H9 (cell line): ENCODE measurements at regions not wholly inside any gene's neighbourhood (a gene's known extent, or its start where the extent isn't known, plus 50 kb on each side); places are given as distances from the start of the nearest gene placed in this dataset.

ENCODE experiments used
- DNase-seq: peaks from one replicate; pipeline ENCODE4 v3.0.0-alpha.2; 2017
- H2AFZ ChIP-seq: one replicate; pipeline ENCODE4 v1.6.1; 2013; ENCODE audit warnings: mild to moderate bottlenecking, low read length, control low read depth, moderate library complexity
- H2AK5ac ChIP-seq: 2 replicates; pipeline ENCODE4 v1.6.1; 2013; ENCODE audit warnings: low read length, control low read depth, mixed read lengths; ENCODE audit not compliant: insufficient read length
- H2BK120ac ChIP-seq: one replicate; pipeline ENCODE4 v1.6.1; 2013; ENCODE audit warnings: low read depth, mild to moderate bottlenecking, low read length, control low read depth, inconsistent platforms; ENCODE audit not compliant: poor library complexity, severe bottlenecking
- H2BK12ac ChIP-seq: 2 replicates; pipeline ENCODE4 v1.6.1; 2013; ENCODE audit warnings: low read length, control low read depth, mixed read lengths, low read depth; ENCODE audit not compliant: insufficient read length
- H2BK15ac ChIP-seq: 2 replicates; pipeline ENCODE4 v1.6.1; 2013; ENCODE audit warnings: low read depth, low read length, control low read depth
- H2BK20ac ChIP-seq: one replicate; pipeline ENCODE4 v1.6.1; 2013; ENCODE audit warnings: low read depth, mild to moderate bottlenecking, low read length, control low read depth, inconsistent platforms; ENCODE audit not compliant: poor library complexity, severe bottlenecking
- H2BK5ac ChIP-seq: 2 replicates; pipeline ENCODE4 v1.6.1; 2013; ENCODE audit warnings: low read length, control low read depth, mixed read lengths; ENCODE audit not compliant: insufficient read length
- H3K14ac ChIP-seq: 2 replicates; pipeline ENCODE4 v1.6.1; 2013; ENCODE audit warnings: low read length, control low read depth; ENCODE audit not compliant: insufficient read depth
- H3K18ac ChIP-seq: 2 replicates; pipeline ENCODE4 v1.6.1; 2013; ENCODE audit warnings: low read depth, mild to moderate bottlenecking, mixed read lengths, low read length, control low read depth; ENCODE audit not compliant: insufficient read length
- H3K23ac ChIP-seq: 2 replicates; pipeline ENCODE4 v1.6.1; 2013; ENCODE audit warnings: low read length, control low read depth, mixed read lengths, low read depth; ENCODE audit not compliant: insufficient read length
- H3K23me2 ChIP-seq: 2 replicates; pipeline ENCODE4 v1.6.1; 2013; ENCODE audit warnings: low read depth, mild to moderate bottlenecking, mixed read lengths, low read length, control low read depth; ENCODE audit not compliant: insufficient read length, poor library complexity, severe bottlenecking
- H3K27ac ChIP-seq: 2 replicates; pipeline ENCODE4 v1.5.1; 2013; ENCODE audit warnings: low read length, control low read depth, mixed read lengths, low read depth; ENCODE audit not compliant: insufficient read length
- H3K27me3 ChIP-seq: 2 replicates; pipeline ENCODE4 v1.6.1; 2013; ENCODE audit warnings: low read length, control low read depth, inconsistent platforms; ENCODE audit not compliant: insufficient read depth
- H3K4ac ChIP-seq: 2 replicates; pipeline ENCODE4 v1.6.1; 2013; ENCODE audit warnings: low read depth, mild to moderate bottlenecking, control low read depth, inconsistent platforms, low read length, moderate library complexity
- H3K4me1 ChIP-seq: 2 replicates; pipeline ENCODE4 v1.6.1; 2013; ENCODE audit warnings: low read length, control low read depth, inconsistent platforms; ENCODE audit not compliant: insufficient read depth
- H3K4me2 ChIP-seq: 2 replicates; pipeline ENCODE4 v1.6.1; 2013; ENCODE audit warnings: low read length, control low read depth, mixed read lengths; ENCODE audit not compliant: insufficient read length, insufficient read depth
- H3K56ac ChIP-seq: 2 replicates; pipeline ENCODE4 v1.6.1; 2013; ENCODE audit warnings: low read depth, mild to moderate bottlenecking, mixed read lengths, low read length, control low read depth; ENCODE audit not compliant: insufficient read length
- H3K79me1 ChIP-seq: 2 replicates; pipeline ENCODE4 v1.6.1; 2013; ENCODE audit warnings: low read depth, mild to moderate bottlenecking, moderate library complexity, low read length, control low read depth, inconsistent platforms; ENCODE audit not compliant: insufficient read depth, poor library complexity, severe bottlenecking
- H3K79me2 ChIP-seq: 2 replicates; pipeline ENCODE4 v1.6.1; 2013; ENCODE audit warnings: low read length, control low read depth, inconsistent platforms; ENCODE audit not compliant: insufficient read depth
- H3K9ac ChIP-seq: 2 replicates; pipeline ENCODE4 v1.6.1; 2013; ENCODE audit warnings: low read length, control low read depth, mixed read lengths; ENCODE audit not compliant: insufficient read length; ENCODE audit errors: extremely low read depth
- H3K9me3 ChIP-seq: one replicate; pipeline ENCODE4 v1.6.1; 2013; ENCODE audit warnings: low read depth, low read length, inconsistent platforms; ENCODE audit not compliant: control insufficient read depth
- H3T11ph ChIP-seq: one replicate; pipeline ENCODE4 v1.6.1; 2013; ENCODE audit warnings: mild to moderate bottlenecking, low read length, control low read depth, inconsistent platforms
- H4K20me1 ChIP-seq: one replicate; pipeline ENCODE4 v1.6.1; 2013; ENCODE audit not compliant: control insufficient read depth, insufficient read length, insufficient read depth
- H4K5ac ChIP-seq: 2 replicates; pipeline ENCODE4 v1.6.1; 2013; ENCODE audit warnings: low read depth, mild to moderate bottlenecking, mixed read lengths, low read length, control low read depth; ENCODE audit not compliant: insufficient read length
- H4K8ac ChIP-seq: replicated peaks from 2 replicates; pipeline ENCODE4 v1.6.1; 2013; ENCODE audit warnings: low read length, control low read depth, mixed read lengths, low read depth; ENCODE audit not compliant: insufficient read length
- H4K91ac ChIP-seq: 2 replicates; pipeline ENCODE4 v1.6.1; 2013; ENCODE audit warnings: low read depth, mild to moderate bottlenecking, moderate library complexity, mixed read lengths, low read length, control low read depth; ENCODE audit not compliant: insufficient read length
- H3K27ac Mint-ChIP-seq, 3 experiments: 2 replicates in 2 of 3; 3 replicates in 1 of 3; pipeline ENCODE4 v1.8.0; 2020 to 2021; ENCODE audit warnings: mixed read lengths in 3 of 3, mild to moderate bottlenecking in 1 of 3, moderate library complexity in 1 of 3
- H3K27me3 Mint-ChIP-seq: 2 replicates; pipeline ENCODE4 v1.8.0; 2021; ENCODE audit warnings: low read depth, mild to moderate bottlenecking, moderate library complexity, mixed read lengths
- H3K36me3 Mint-ChIP-seq, 3 experiments: 2 replicates in 2 of 3; 3 replicates in 1 of 3; pipeline ENCODE4 v1.8.0; 2020 to 2021; ENCODE audit warnings: low read depth in 3 of 3, mixed read lengths in 3 of 3; ENCODE audit not compliant: insufficient read depth in 1 of 3
- H3K4me1 Mint-ChIP-seq, 2 experiments: 2 replicates each; pipeline ENCODE4 v1.8.0; 2020; ENCODE audit warnings: mixed read lengths in 2 of 2
- H3K4me3 Mint-ChIP-seq, 2 experiments: 2 replicates in 1 of 2; 3 replicates in 1 of 2; pipeline ENCODE4 v1.8.0; 2020 to 2021; ENCODE audit warnings: mild to moderate bottlenecking in 2 of 2, mixed read lengths in 2 of 2, moderate library complexity in 1 of 2
- H3K9me3 Mint-ChIP-seq, 2 experiments: 2 replicates in 1 of 2; 3 replicates in 1 of 2; pipeline ENCODE4 v1.8.0; 2020; ENCODE audit warnings: mild to moderate bottlenecking in 2 of 2, mixed read lengths in 2 of 2, moderate library complexity in 1 of 2
- WGBS: extraction: QIAGEN DNeasy Blood & Tissue Kit; methylation state at CpG from one replicate; pipeline ENCODE4 v1.1.7; 2013; ENCODE audit warnings: missing lambda C conversion rate, low lambda C conversion rate, mixed read lengths; ENCODE audit not compliant: insufficient read length; ENCODE audit errors: extremely low coverage; 5-methylcytosine and 5-hydroxymethylcytosine counted together
- TF ChIP-seq, protein P1 (sequence below): fragments of 200-600 bp; sonication (generic); conservative IDR thresholded peaks from 3 replicates; pipeline ENCODE4 v1.8.0; 2021; ENCODE audit warnings: antibody characterized with exemption, mild to moderate bottlenecking

DNA sequence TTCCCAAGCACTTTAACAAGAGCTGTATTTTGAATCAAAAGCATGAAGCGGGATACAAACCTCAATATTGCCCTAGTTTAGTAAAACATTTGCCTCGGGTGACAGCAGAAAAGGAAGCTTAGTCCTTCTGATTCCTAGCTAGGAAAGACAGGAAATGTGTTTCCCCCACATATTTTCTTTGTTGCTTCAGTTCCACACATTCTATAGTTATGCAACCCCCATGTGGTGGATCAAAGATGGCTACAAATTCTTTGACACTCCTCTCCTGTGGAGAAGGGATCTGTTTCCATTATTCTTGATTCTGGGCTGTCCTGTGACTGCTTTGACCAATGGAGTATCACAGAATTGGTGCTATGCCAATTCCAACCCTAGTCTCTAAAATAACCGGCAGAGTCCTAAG is 89.1 kb upstream of the SLC30A5 start:
- WGBS = no CpG with 5 or more reads among the region's 3 CpGs
- H3K9me3 Mint-ChIP-seq = peaks cover 0 to 2% of the 10 kb centered on the region in 2 experiments; a peak in 1 of 5 replicates

More for the DNA sequence above, 89.1 kb upstream of the SLC30A5 start:
- Mint-ChIP-seq H3K36me3 (no peaks in the 10 kb centered on the region), H3K4me1 (peaks cover 7 to 8% of the 10 kb centered on the region in 2 experiments; a peak in 3 of 4 replicates), H3K4me3 (no peak overlapping the region), H3K27ac (no peak overlapping the region; a peak in 1 of 7 replicates), H3K27me3 (no peaks in the 10 kb centered on the region)
- peak overlapping the region; percentile 6 for H2AFZ ChIP-seq
- H3K9ac ChIP-seq = no peak overlapping the region
- H3K4ac ChIP-seq = no peak overlapping the region
- no peak overlapping the region for H3K23ac ChIP-seq
- H3K4me2 ChIP-seq = no peak overlapping the region
- no peaks in the 10 kb centered on the region for H3K23me2 ChIP-seq
- no peak overlapping the region for H4K8ac ChIP-seq
- H2BK5ac ChIP-seq = no peak overlapping the region
- no peaks in the 10 kb centered on the region for H4K20me1 ChIP-seq
- H4K5ac ChIP-seq = no peak overlapping the region
- H3K79me1 ChIP-seq = no peaks in the 10 kb centered on the region
- no peak overlapping the region for H4K91ac ChIP-seq
- no peak overlapping the region for H2AK5ac ChIP-seq
- H3K27ac ChIP-seq = no peak overlapping the region
- H2BK120ac ChIP-seq = no peak overlapping the region
- H2BK15ac ChIP-seq = no peak overlapping the region
- no peak overlapping the region for H3K14ac ChIP-seq
- H3T11ph ChIP-seq = no peak overlapping the region
- no peaks in the 10 kb centered on the region for H3K9me3 ChIP-seq
- TF ChIP-seq, protein P1, sequence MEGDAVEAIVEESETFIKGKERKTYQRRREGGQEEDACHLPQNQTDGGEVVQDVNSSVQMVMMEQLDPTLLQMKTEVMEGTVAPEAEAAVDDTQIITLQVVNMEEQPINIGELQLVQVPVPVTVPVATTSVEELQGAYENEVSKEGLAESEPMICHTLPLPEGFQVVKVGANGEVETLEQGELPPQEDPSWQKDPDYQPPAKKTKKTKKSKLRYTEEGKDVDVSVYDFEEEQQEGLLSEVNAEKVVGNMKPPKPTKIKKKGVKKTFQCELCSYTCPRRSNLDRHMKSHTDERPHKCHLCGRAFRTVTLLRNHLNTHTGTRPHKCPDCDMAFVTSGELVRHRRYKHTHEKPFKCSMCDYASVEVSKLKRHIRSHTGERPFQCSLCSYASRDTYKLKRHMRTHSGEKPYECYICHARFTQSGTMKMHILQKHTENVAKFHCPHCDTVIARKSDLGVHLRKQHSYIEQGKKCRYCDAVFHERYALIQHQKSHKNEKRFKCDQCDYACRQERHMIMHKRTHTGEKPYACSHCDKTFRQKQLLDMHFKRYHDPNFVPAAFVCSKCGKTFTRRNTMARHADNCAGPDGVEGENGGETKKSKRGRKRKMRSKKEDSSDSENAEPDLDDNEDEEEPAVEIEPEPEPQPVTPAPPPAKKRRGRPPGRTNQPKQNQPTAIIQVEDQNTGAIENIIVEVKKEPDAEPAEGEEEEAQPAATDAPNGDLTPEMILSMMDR = no peak
- H3K79me2 ChIP-seq = peaks cover 2% of the 10 kb centered on the region; the same call in 1 of the 2 replicates
- H3K56ac ChIP-seq = no peak overlapping the region
- no peak for DNase-seq
- no peak overlapping the region for H3K18ac ChIP-seq
- H2BK20ac ChIP-seq = no peak overlapping the region
- H3K27me3 ChIP-seq = no peaks in the 10 kb centered on the region
- H3K4me1 ChIP-seq = peaks cover 4% of the 10 kb centered on the region; the same call in 1 of the 2 replicates
- H2BK12ac ChIP-seq = no peak overlapping the region
